Upper lobe of left lung (tissue), 6 donors: ENCODE measurements at regions not wholly inside any gene's neighbourhood (a gene's known extent, or its start where the extent isn't known, plus 50 kb on each side); places are given as distances from the start of the nearest gene placed in this dataset.
A peak's percentile ranks its signal among the peaks of the same experiment; 100 is the strongest.

Experiments used
- ATAC-seq, 2 donors: fragments of 200-7000 bp; cut with Tn5 transposase; one replicate each; pipeline ENCODE4 v1.9.1; 2022; ENCODE audit warnings: mild to moderate bottlenecking in 2 of 2, moderate library complexity in 2 of 2; ENCODE audit not compliant: low FRiP score in 2 of 2
- DNase-seq, 2 donors: peaks; one replicate each; pipeline ENCODE4 v3.0.0-alpha.2; 2019 to 2020
- H3K27ac ChIP-seq, 4 donors: fragments of 200-600 bp; sonication (generic); one replicate each; pipeline ENCODE4 v1.5.1; 2016 to 2019
- H3K27me3 ChIP-seq, 4 donors: fragments of 200-600 bp; sonication (generic); one replicate each; pipeline ENCODE4 v1.5.1; 2017 to 2019
- H3K36me3 ChIP-seq, 4 donors: fragments of 200-600 bp; sonication (generic); one replicate each; pipeline ENCODE4 v1.5.1; 2016 to 2019
- H3K4me1 ChIP-seq, 4 donors: fragments of 200-600 bp; sonication (generic); one replicate each; pipeline ENCODE4 v1.5.1; 2018 to 2019
- H3K4me3 ChIP-seq, 4 donors: fragments of 200-600 bp; sonication (generic); one replicate each; pipeline ENCODE4 v1.5.1; 2017 to 2019; ENCODE audit warnings: mild to moderate bottlenecking in 2 of 4, moderate library complexity in 1 of 4
- H3K9me3 ChIP-seq, 4 donors: fragments of 200-600 bp; sonication (generic); one replicate each; pipeline ENCODE4 v1.5.1; 2018 to 2019
- EP300 ChIP-seq, 4 donors: sonication (generic); formaldehyde crosslinking; IDR thresholded peaks; one replicate each; pipeline ENCODE4 v1.5.1; 2017; ENCODE audit warnings: antibody characterized with exemption in 4 of 4, control low read depth in 2 of 4
- POLR2A ChIP-seq, 4 donors: fragments of 450-650 bp; IDR thresholded peaks; one replicate each; pipeline ENCODE4 v1.5.1; 2016 to 2017; ENCODE audit warnings: antibody characterized with exemption in 4 of 4, mild to moderate bottlenecking in 2 of 4
- POLR2AphosphoS5 ChIP-seq, 2 donors: sonication (generic); formaldehyde crosslinking; IDR thresholded peaks; one replicate each; pipeline ENCODE4 v1.5.1; 2017; ENCODE audit warnings: antibody characterized with exemption in 2 of 2
- WGBS, 2 donors: methylation state at CpG; one replicate each; pipeline ENCODE4 v1.1.5; 2017 to 2018; 5-methylcytosine and 5-hydroxymethylcytosine counted together
- TF ChIP-seq, protein P1 (sequence below), 6 experiments: fragments of 450-650 bp in 4 of 6; fragments of 200-600 bp in 2 of 6; sonication (generic) in 2 of 6; IDR thresholded peaks; one replicate each; pipeline ENCODE4 v1.5.1; 2016 to 2019; ENCODE audit warnings: antibody characterized with exemption in 6 of 6
- donor health status: DM: no; HTN: no; CAD: no; lungs with moderate emphysema.
- donor health status: DM: no; HTN: yes; CAD: no; lungs with severe emphysema.

DNA sequence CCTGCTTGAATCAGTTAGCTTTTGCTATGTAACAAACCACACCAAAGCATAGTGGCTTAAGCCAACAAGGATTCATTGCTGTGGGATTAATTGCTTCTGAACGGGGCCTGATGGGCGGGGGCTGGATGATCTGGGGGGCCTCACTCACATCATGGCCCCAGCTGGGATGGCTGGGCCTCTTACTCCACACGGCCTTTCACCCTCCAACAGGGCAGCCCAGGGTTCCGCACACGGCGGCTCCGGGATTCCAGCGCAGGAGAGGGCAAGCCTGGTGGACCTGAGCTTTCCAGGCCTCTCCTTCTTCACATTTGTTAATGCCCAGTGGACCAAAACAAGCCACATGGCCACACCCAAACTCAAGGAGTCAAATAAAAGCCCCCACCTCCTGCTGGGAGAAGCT is 86.3 kb upstream of the PHLPP1 start:
- DNase-seq (no peak), ATAC-seq (no peak)
- Histone ChIP-seq H3K4me1 (peaks cover 3 to 13% (median 11%) of the 10 kb centered on the region in 4 donors), H3K27me3 (no peaks in the 10 kb centered on the region), H3K4me3 (no peak overlapping the region), H3K36me3 (no peaks in the 10 kb centered on the region), H3K27ac (no peak overlapping the region), H3K9me3 (no peaks in the 10 kb centered on the region)
- WGBS, 2 donors: 95 to 97% methylated on average over 8 of the region's 8 CpGs
- no peak for TF ChIP-seq EP300 (IDR thresholded peaks at IDR 0.05)
- no peak for TF ChIP-seq POLR2AphosphoS5 (IDR thresholded peaks at IDR 0.05)
- TF ChIP-seq POLR2A (IDR thresholded peaks at IDR 0.05): no peak
- TF ChIP-seq, protein P1, sequence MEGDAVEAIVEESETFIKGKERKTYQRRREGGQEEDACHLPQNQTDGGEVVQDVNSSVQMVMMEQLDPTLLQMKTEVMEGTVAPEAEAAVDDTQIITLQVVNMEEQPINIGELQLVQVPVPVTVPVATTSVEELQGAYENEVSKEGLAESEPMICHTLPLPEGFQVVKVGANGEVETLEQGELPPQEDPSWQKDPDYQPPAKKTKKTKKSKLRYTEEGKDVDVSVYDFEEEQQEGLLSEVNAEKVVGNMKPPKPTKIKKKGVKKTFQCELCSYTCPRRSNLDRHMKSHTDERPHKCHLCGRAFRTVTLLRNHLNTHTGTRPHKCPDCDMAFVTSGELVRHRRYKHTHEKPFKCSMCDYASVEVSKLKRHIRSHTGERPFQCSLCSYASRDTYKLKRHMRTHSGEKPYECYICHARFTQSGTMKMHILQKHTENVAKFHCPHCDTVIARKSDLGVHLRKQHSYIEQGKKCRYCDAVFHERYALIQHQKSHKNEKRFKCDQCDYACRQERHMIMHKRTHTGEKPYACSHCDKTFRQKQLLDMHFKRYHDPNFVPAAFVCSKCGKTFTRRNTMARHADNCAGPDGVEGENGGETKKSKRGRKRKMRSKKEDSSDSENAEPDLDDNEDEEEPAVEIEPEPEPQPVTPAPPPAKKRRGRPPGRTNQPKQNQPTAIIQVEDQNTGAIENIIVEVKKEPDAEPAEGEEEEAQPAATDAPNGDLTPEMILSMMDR (IDR thresholded peaks at IDR 0.05): no peak

DNA sequence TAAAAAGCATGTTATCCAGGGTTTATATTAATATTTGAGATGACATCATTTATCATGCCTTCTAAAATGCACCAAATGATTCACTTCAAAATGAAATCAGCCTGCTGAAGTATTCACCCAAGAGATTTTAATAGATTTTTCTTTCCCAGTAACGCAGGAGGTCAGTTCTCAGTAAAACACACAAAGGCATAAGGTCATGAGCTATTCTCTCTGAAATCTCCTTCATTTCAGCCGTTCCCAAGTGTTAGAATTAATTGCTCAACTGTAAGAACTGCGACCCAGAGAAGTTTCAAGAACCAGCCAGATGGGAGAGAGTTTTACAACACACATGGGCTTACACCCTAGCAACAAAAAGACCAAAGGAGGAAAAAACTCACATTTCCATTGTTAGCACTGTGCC is 84.2 kb upstream of the PHLPP1 start:
- no peaks in the 10 kb centered on the region for H3K4me1 ChIP-seq
- WGBS, 2 donors: 75 to 78% methylated on average over 3 of the region's 3 CpGs
- no peak for TF ChIP-seq EP300 (IDR thresholded peaks at IDR 0.05)
- TF ChIP-seq, protein P1 (IDR thresholded peaks at IDR 0.05): no peak
- TF ChIP-seq POLR2AphosphoS5 (IDR thresholded peaks at IDR 0.05): no peak
- no peak for TF ChIP-seq POLR2A (IDR thresholded peaks at IDR 0.05)
- no peak overlapping the region for H3K4me3 ChIP-seq
- no peaks in the 10 kb centered on the region for H3K36me3 ChIP-seq
- no peak overlapping the region for H3K27ac ChIP-seq
- H3K9me3 ChIP-seq: no peaks in the 10 kb centered on the region
- peak in 1 of 2 donors; percentile 59 for ATAC-seq
- no peak for DNase-seq
- H3K27me3 ChIP-seq: no peaks in the 10 kb centered on the region

DNA sequence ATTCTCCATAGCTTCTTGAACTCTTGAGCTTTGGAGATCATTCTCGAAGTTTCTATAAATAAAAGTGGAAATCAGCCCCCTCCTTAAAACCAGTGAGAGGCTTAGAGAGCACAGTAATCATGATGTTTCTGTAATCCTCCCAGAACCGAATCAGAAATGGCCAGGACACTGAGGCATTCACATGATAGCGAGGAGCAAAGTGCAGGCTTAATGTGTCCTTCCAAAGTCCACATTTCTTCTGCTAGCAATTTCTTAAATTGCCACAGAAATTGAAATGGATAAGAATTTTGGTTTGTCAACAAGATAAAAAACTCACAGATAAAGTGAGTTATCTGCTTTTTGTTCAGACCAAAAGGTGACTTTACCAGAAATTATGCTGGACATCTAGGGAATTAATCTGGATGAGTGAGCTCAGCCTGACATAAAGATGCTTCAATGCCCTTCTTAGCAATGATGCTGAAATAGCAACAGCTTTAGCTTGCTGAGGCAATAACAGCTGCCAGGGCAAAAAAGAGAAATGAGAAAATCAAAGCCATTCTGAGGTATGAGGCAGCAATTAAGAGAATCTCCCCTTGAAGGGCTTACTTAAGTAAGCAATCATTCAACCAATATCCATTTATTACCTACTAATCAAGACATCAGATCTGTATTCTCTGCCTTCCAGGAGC is 82.4 kb upstream of the PHLPP1 start:
- H3K27ac ChIP-seq: no peak overlapping the region
- H3K4me1 ChIP-seq: no peaks in the 10 kb centered on the region
- 85 to 94% methylated on average over 3 of the region's 3 CpGs for WGBS, 2 donors
- ATAC-seq (no peak), DNase-seq (no peak)
- H3K9me3 ChIP-seq: no peaks in the 10 kb centered on the region
- H3K4me3 ChIP-seq: no peak overlapping the region
- H3K27me3 ChIP-seq: no peaks in the 10 kb centered on the region
- TF ChIP-seq, protein P1 (IDR thresholded peaks at IDR 0.05): no peak
- TF ChIP-seq POLR2A (IDR thresholded peaks at IDR 0.05): no peak
- no peak for TF ChIP-seq EP300 (IDR thresholded peaks at IDR 0.05)
- TF ChIP-seq POLR2AphosphoS5 (IDR thresholded peaks at IDR 0.05): no peak
- H3K36me3 ChIP-seq: no peaks in the 10 kb centered on the region

DNA sequence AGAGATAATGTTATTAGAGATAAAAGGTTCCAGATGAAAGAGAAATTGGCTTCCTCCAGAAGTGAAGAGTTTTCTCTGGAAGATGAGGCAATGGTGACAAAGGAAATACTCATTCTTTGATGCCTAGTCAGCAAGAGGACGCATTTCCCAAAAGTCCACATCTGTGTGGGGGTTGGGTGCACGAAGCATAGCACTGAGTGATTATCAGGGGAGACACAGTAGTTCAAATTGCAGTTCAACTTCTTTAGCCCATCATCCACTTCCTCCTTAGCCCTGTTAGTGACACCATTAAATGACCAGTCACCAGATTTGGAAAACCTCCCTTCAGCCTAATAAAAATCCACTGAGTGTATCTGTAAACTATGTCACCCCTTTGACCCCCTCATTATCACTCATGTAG is 80.9 kb upstream of the PHLPP1 start:
- 74 to 91% methylated on average over 2 of the region's 2 CpGs for WGBS, 2 donors
- no peak for ATAC-seq
- Histone ChIP-seq H3K27me3 (no peaks in the 10 kb centered on the region), H3K4me3 (no peak overlapping the region), H3K36me3 (no peaks in the 10 kb centered on the region), H3K27ac (no peak overlapping the region), H3K4me1 (no peaks in the 10 kb centered on the region), H3K9me3 (no peaks in the 10 kb centered on the region)
- TF ChIP-seq POLR2AphosphoS5 (IDR thresholded peaks at IDR 0.05): no peak
- TF ChIP-seq EP300 (IDR thresholded peaks at IDR 0.05): no peak
- TF ChIP-seq, protein P1 (IDR thresholded peaks at IDR 0.05): no peak
- no peak for TF ChIP-seq POLR2A (IDR thresholded peaks at IDR 0.05)
- DNase-seq: no peak
